OCI-LY7 (cell line): ENCODE measurements at regions not wholly inside any gene's neighbourhood (a gene's known extent, or its start where the extent isn't known, plus 50 kb on each side); places are given as distances from the start of the nearest gene placed in this dataset.

Source experiments
- BruUV-seq: library from RNA; stranded (reverse); fragments of 400-500 nt; replicated peaks from 2 replicates; lab custom pipeline; 2021; lab: Mats Ljungman, UMichigan
- CTCF ChIA-PET: fragments of 300-600 bp; sonication (Branson Sonifier 250); formaldehyde crosslinking; loops from one replicate; lab custom pipeline; 2022; ENCODE audit warnings: antibody characterized with exemption; ENCODE audit not compliant: unreplicated experiment; lab: Charles Lee
- POLR2A ChIA-PET: fragments of 300-600 bp; sonication (Branson Sonifier 250); formaldehyde crosslinking; loops from one replicate; lab custom pipeline; 2022; ENCODE audit warnings: antibody characterized with exemption; lab: Charles Lee
- DNase-seq: peaks from one replicate; pipeline ENCODE4 v3.0.0-alpha.2; 2015; ENCODE audit warnings: low spot score
- H2AFZ ChIP-seq: fragments of 200-600 bp; sonication (generic), shearing (Covaris generic); 2 replicates; pipeline ENCODE4 v1.6.1; 2014; ENCODE audit warnings: mild to moderate bottlenecking, antibody characterized with exemption, low read length, moderate library complexity
- H3K27ac ChIP-seq: fragments of 200-600 bp; sonication (generic); 2 replicates; pipeline ENCODE4 v1.5.1; 2014; ENCODE audit warnings: mixed run types, low read depth, mild to moderate bottlenecking, moderate library complexity, low read length, inconsistent platforms; ENCODE audit not compliant: poor library complexity, severe bottlenecking
- H3K36me3 ChIP-seq: fragments of 200-600 bp; sonication (generic); 2 replicates; pipeline ENCODE4 v1.6.1; 2014; ENCODE audit warnings: mild to moderate bottlenecking, antibody characterized with exemption, low read length, moderate library complexity, mixed read lengths; ENCODE audit not compliant: insufficient read depth
- H3K4me1 ChIP-seq: fragments of 200-600 bp; sonication (generic); 2 replicates; pipeline ENCODE4 v1.5.1; 2014; ENCODE audit warnings: mild to moderate bottlenecking, low read length; ENCODE audit not compliant: insufficient read depth, poor library complexity, severe bottlenecking
- H3K4me2 ChIP-seq: fragments of 200-600 bp; sonication (generic); 2 replicates; pipeline ENCODE4 v1.6.1; 2014; ENCODE audit warnings: mild to moderate bottlenecking, low read length
- H3K4me3 ChIP-seq: fragments of 200-600 bp; sonication (generic); 2 replicates; pipeline ENCODE4 v1.5.1; 2014; ENCODE audit warnings: mild to moderate bottlenecking, low read depth, low read length; ENCODE audit not compliant: poor library complexity, severe bottlenecking
- H3K79me2 ChIP-seq: fragments of 200-600 bp; sonication (generic); 2 replicates; pipeline ENCODE4 v1.6.1; 2016; ENCODE audit warnings: low read depth, mild to moderate bottlenecking, low read length, moderate library complexity, mixed read lengths; ENCODE audit not compliant: insufficient read depth
- H3K9me2 ChIP-seq: fragments of 200-600 bp; sonication (generic); 2 replicates; pipeline ENCODE4 v1.6.1; 2016; ENCODE audit warnings: mild to moderate bottlenecking, low read length, mixed read lengths; ENCODE audit not compliant: insufficient read depth
- H3K9me3 ChIP-seq: fragments of 200-600 bp; sonication (generic); 2 replicates; pipeline ENCODE4 v1.6.1; 2014; ENCODE audit warnings: mild to moderate bottlenecking, mixed run types, low read length, mixed read lengths
- H4K20me1 ChIP-seq: fragments of 200-600 bp; sonication (generic); 2 replicates; pipeline ENCODE4 v1.6.1; 2014; ENCODE audit warnings: mild to moderate bottlenecking, antibody characterized with exemption, low read length, moderate library complexity, mixed read lengths; ENCODE audit not compliant: insufficient read depth
- EZH2phosphoT487 ChIP-seq: fragments of 200-600 bp; sonication (generic); IDR thresholded peaks from 2 replicates; pipeline ENCODE4 v1.6.1; 2018; ENCODE audit warnings: low read depth, borderline replicate concordance, mild to moderate bottlenecking, mixed run types, antibody characterized with exemption, low read length, moderate library complexity, mixed read lengths
- intact Hi-C: fragments of 100-400 bp; cut with micrococcal nuclease; formaldehyde crosslinking; loops from one replicate; pipeline ENCODE4 v1.10.0; 2022; ENCODE audit not compliant: unreplicated experiment
- TF ChIP-seq, protein P1 (sequence below): fragments of 200-600 bp; sonication (generic); conservative IDR thresholded peaks from 2 replicates; pipeline ENCODE4 v1.5.1; 2014; ENCODE audit warnings: mild to moderate bottlenecking, antibody characterized with exemption, low read length, moderate library complexity, mixed read lengths

DNA sequence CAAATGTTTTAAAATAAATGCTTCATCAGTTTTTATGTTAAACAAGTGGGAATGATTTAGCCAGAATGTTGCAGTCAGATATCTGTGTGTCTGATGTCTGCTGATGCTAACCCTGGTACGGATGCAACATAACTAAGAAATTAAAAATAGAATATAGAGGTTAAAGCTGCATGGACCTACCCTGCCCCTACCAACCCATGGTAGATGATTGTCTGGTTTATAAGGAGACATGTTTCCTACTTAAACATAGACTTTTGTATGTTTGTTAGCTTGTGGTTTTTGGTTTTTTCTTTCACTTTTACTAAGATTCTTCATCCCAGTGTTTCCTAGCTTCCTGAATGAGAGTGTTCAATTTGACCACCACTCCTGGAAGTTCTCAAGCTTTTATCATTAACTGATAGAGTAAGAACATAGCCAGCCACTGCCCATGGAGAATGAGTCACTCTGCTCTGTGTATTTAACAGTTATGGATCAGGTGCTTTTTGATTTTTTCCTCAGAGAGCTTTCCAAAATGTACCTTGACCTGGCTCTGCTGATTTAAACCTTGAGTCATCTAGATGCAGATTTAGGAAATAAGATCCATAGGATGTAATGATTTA, 70.7 kb upstream of the VEPH1 start:
- H3K9me3 ChIP-seq = no peaks in the 10 kb centered on the region
- ChIA-PET CTCF (no interaction called here), POLR2A (interaction anchor here (2.4 kb wide), 1 partner anchor 42 kb away, joined by 6 read pairs; no protein-coding TSS in a partner anchor)
- TF ChIP-seq, protein P1, sequence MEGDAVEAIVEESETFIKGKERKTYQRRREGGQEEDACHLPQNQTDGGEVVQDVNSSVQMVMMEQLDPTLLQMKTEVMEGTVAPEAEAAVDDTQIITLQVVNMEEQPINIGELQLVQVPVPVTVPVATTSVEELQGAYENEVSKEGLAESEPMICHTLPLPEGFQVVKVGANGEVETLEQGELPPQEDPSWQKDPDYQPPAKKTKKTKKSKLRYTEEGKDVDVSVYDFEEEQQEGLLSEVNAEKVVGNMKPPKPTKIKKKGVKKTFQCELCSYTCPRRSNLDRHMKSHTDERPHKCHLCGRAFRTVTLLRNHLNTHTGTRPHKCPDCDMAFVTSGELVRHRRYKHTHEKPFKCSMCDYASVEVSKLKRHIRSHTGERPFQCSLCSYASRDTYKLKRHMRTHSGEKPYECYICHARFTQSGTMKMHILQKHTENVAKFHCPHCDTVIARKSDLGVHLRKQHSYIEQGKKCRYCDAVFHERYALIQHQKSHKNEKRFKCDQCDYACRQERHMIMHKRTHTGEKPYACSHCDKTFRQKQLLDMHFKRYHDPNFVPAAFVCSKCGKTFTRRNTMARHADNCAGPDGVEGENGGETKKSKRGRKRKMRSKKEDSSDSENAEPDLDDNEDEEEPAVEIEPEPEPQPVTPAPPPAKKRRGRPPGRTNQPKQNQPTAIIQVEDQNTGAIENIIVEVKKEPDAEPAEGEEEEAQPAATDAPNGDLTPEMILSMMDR = no peak
- no peak for TF ChIP-seq EZH2phosphoT487
- H3K9me2 ChIP-seq = no peaks in the 10 kb centered on the region
- H4K20me1 ChIP-seq = no peaks in the 10 kb centered on the region
- no TSS peak for BruUV-seq
- no peak for DNase-seq
- H3K4me2 ChIP-seq = no peak overlapping the region
- intact Hi-C loops = no loop called here
- H3K4me3 ChIP-seq = no peak overlapping the region
- no peak overlapping the region for H3K27ac ChIP-seq
- no peaks in the 10 kb centered on the region for H3K36me3 ChIP-seq
- no peaks in the 10 kb centered on the region for H3K79me2 ChIP-seq
- no peak overlapping the region for H2AFZ ChIP-seq
- no peaks in the 10 kb centered on the region for H3K4me1 ChIP-seq

DNA sequence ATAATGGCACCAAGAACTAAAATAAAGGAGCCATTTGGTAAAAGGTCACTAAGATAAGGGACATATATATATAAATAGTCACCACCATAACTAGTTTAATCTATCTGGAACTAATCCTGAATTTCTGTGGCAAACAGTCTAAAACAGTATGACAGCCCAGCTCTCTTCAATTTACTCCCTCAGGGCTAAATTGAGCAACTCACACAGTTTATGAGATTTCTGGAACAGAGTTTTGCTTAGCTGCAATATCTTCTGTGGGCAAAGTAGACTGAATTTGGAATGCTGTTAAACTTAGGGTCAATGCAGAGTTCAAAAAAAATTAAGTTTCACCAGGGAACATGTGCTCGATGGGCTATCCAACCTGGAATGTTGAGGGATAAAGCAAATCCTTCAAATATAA, 70.1 kb upstream of the VEPH1 start:
- CTCF ChIA-PET = no interaction called here
- Histone ChIP-seq H3K4me3 (no peak overlapping the region), H3K27ac (no peak overlapping the region), H3K36me3 (no peaks in the 10 kb centered on the region), H3K9me3 (no peaks in the 10 kb centered on the region), H3K79me2 (no peaks in the 10 kb centered on the region), H4K20me1 (no peaks in the 10 kb centered on the region), H3K4me1 (no peaks in the 10 kb centered on the region), H3K4me2 (no peak overlapping the region), H3K9me2 (no peaks in the 10 kb centered on the region), H2AFZ (no peak overlapping the region)
- TF ChIP-seq, protein P1 = no peak
- TF ChIP-seq EZH2phosphoT487 = no peak
- POLR2A ChIA-PET = interaction anchor here (2.4 kb wide), 1 partner anchor 41 kb away, joined by 6 read pairs; no protein-coding TSS in a partner anchor
- intact Hi-C loops = no loop called here
- DNase-seq = no peak
- no TSS peak for BruUV-seq

DNA sequence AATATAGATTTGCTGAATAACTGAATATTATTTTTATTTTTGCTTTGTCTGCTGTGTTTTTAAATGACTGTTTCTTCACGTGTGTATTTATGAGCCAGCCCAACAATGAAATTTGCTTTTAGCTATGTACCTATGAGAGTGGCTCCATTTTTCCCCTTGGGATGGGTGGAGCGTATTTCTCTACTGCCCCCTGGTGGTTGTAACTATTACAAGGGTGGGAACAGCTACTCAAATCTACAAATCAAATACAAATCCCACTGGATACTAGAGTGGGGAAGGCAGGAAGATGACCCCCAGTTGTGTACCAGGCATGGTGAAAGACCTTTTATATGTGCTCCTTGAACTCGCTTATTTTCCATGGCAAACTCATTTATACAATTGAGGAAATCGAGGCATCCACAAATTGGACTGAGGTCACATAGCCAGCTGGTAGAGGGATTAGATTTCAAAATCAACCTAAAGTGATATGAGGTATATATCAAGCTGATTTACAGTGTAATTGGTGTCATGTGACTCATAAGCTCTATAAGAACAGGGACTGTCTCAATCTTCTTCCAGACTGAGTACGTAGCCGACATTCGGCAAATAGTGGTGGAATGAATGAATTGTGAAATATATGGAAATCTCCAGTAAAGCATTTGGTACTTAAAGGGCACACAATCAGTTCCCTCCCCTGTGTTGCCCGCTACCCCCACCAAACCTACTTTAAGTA, 69.5 kb upstream of the VEPH1 start:
- Histone ChIP-seq H3K79me2 (no peaks in the 10 kb centered on the region), H2AFZ (no peak overlapping the region), H3K36me3 (no peaks in the 10 kb centered on the region), H3K4me2 (no peak overlapping the region), H3K27ac (no peak overlapping the region), H3K9me3 (no peaks in the 10 kb centered on the region), H3K9me2 (no peaks in the 10 kb centered on the region), H3K4me1 (no peaks in the 10 kb centered on the region), H3K4me3 (no peak overlapping the region), H4K20me1 (no peaks in the 10 kb centered on the region)
- BruUV-seq = no TSS peak
- POLR2A ChIA-PET = interaction anchor here (2.4 kb wide), 1 partner anchor 40 kb away, joined by 6 read pairs; no protein-coding TSS in a partner anchor
- intact Hi-C loops = loop anchor here (1.0 kb wide), 1 partner anchor 40 kb away; no protein-coding TSS in a partner anchor
- CTCF ChIA-PET = no interaction called here
- TF ChIP-seq, protein P1 = peak; percentile 95
- no peak for TF ChIP-seq EZH2phosphoT487
- DNase-seq = peak; percentile 51
